SU-DHL-6 (cell line): ENCODE measurements at regions not wholly inside any gene's neighbourhood (a gene's known extent, or its start where the extent isn't known, plus 50 kb on each side); places are given as distances from the start of the nearest gene placed in this dataset.

Experiments used
- EZH2phosphoT487 ChIP-seq: fragments of 200-600 bp; sonication (generic), shearing (Covaris generic); conservative IDR thresholded peaks from 2 replicates; pipeline ENCODE4 v1.6.1; 2018; ENCODE audit warnings: mild to moderate bottlenecking, antibody characterized with exemption, low read length, moderate library complexity, mixed read lengths
- TF ChIP-seq, protein P1 (sequence below): fragments of 200-600 bp; sonication (generic); IDR thresholded peaks from one replicate; pipeline ENCODE4 v1.5.1; 2017; ENCODE audit warnings: antibody characterized with exemption, mild to moderate bottlenecking, low read length, moderate library complexity; ENCODE audit not compliant: insufficient read depth, poor library complexity, severe bottlenecking

- TF ChIP-seq, protein P1, sequence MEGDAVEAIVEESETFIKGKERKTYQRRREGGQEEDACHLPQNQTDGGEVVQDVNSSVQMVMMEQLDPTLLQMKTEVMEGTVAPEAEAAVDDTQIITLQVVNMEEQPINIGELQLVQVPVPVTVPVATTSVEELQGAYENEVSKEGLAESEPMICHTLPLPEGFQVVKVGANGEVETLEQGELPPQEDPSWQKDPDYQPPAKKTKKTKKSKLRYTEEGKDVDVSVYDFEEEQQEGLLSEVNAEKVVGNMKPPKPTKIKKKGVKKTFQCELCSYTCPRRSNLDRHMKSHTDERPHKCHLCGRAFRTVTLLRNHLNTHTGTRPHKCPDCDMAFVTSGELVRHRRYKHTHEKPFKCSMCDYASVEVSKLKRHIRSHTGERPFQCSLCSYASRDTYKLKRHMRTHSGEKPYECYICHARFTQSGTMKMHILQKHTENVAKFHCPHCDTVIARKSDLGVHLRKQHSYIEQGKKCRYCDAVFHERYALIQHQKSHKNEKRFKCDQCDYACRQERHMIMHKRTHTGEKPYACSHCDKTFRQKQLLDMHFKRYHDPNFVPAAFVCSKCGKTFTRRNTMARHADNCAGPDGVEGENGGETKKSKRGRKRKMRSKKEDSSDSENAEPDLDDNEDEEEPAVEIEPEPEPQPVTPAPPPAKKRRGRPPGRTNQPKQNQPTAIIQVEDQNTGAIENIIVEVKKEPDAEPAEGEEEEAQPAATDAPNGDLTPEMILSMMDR = no peak
- no peak for TF ChIP-seq EZH2phosphoT487
Observed at GRCh38 chrX:109902665-109903064, 100.2 kb upstream of the TMEM164 start.
